IPS-NIHi11 (cell line): ENCODE measurements at regions not wholly inside any gene's neighbourhood (a gene's known extent, or its start where the extent isn't known, plus 50 kb on each side); places are given as distances from the start of the nearest gene placed in this dataset.
"Not testable (repeated sequence)": the region's sequence is repeated elsewhere in the genome, so short reads cannot be mapped to it uniquely, and the experiment has no call there.

ENCODE experiments used
- DNase-seq: peaks from one replicate; pipeline ENCODE4 v3.0.0; 2012; ENCODE audit warnings: mixed read lengths, low spot score

- DNase-seq: no peak
Observed at GRCh38 chr18:72993250-72993649, 125.5 kb upstream of the NETO1 start.

DNA sequence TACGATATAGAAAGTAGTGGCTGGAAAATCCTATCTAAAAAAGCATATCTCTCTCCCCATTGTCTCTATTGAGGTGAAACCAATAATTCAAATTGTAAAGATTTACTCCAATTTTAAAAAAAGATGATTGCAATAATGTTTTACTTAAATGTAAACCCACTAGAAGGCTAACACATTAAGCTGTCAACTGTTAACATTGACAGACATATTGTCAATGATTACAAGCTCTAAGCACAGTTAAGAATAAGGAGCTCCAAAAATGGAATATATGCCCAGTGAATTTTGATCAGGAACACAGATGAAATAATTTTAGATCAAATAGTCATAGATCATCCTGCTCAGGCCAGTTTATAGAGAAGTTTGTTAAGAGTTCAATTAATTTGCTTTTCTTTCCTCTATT is 123.6 kb upstream of the NETO1 start:
- DNase-seq: no peak

DNA sequence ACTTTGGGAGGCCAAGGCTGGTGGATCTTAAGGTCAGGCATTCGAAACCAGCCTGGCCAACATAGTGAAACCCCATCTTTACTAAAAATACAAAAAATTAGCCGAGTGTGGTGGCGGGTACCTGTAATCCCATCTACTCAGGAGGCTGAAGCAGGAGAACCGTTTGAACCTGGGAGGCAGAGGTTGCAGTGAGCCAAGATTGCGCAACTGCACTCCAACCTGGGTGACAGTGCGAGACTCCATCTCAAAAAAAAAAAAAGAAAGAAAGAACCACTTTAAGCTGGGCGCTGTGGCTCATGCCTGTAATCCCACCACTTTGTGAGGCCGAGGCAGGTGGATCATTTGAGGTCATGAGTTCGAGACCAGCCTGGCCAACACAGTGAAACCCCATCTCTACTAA is 119.8 kb upstream of the NETO1 start:
- not testable (repeated sequence) for DNase-seq

DNA sequence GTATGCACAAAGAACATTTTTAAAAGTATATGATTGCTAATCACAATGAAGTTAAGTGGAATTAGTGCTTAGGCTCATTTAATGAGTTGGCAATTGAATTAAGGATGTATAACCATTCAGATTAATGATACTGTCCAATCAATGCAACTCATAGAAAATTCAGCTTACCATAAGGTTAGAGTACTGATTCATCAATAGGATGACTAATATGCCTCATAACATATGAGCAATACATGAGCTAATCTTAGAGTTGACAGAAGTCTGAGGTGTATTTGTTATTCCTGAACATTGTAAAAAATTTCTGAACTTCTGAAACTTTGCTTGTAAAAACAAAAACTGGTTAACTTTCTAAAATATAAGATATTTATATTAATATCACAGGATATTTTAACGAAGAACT is 118.3 kb upstream of the NETO1 start:
- DNase-seq: no peak

DNA sequence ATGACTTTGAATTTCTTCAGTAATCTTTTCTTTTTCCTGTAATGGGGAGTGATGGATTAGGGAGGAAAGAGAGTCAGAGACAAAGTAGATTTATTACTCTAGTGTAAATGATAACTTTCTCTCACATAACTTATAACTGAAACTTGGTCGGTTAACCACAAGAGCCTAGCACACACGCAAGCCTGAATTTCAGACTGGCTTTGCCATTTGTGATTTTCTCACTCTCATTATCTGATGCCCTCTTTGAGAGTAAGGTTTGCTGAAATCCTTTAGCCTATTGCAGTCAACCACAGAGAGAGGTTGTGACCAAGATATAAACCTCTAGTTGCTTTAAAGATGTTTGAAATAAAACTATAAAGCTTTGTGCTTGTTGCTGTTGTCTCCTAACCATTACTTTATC is 117.9 kb upstream of the NETO1 start:
- no peak for DNase-seq

DNA sequence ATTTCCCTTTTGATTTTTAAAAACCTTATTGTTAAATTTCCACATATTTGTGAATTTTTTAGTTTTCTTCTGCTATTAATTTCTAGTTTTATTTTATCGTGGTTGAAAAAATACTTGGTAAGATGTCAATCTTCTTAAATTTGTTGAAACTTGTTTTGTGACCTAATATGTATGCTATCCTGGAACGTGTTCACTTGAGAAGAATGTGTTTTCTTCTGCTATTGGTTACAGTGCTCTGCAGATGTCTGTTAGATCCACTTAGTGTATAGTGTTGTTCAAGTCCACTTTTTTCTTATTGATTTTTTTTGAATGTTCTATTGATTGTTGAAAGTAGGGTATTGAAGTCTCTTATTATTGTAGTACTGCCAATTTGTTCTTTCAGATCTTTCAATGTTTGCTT is 116.5 kb upstream of the NETO1 start:
- DNase-seq: no peak

DNA sequence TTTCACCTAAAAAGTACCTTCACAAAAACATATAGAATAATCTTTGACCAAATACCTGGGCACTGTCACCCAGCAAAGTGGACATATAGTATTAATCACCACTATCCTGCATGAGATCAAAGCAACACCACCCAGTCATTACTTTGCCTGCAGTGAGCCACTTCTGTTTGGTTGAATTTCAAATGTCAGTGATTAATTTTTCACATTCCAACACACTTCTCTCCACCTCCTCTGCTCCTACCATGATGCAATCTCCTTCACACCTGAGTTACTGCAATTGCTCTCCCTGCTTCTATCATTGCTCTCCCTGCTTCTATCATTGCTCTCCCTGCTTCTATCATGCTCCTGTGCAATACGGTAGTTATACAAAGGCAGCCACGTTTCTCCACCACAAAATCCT is 106.1 kb upstream of the NETO1 start:
- DNase-seq: no peak

- DNase-seq: no peak
Observed at GRCh38 chr18:72965616-72966015, 97.8 kb upstream of the NETO1 start.

DNA sequence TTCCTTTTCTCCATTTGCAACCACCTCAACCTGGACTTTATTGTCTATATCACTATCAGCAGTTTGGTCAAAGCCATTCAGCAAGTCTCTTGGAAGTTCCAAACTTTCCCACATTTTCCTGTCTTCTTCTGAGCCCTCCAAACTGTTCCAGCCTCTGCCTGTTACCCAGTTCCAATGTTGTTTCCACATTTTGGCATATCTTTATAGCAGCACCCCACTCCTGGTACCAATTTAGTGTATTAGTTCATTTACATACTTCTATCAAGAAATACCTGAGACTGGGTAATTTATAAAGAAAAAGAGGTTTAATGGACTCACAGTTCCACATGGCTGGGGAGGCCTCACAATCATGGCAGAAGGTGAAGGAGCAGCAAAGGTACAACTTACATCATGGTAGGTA is 90.4 kb upstream of the NETO1 start:
- not testable (repeated sequence) for DNase-seq

DNA sequence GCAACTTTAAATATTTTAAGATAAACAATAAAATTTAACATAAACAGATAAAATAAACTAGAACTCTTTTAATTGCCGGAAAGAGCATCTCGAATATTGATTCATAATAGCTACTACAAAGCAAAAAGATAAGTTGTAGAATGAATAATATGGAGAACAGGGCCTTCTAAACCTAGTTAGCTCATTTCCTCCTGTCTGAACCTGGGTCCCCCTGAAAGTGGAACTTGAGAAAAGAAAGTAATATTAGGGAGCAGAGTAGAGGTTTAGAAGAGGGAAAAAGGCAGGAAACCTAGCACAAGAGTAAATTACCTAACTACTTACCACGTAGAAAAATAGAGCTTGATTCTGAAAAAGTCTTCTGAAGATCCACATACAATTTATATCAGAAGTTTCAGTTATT is 80.7 kb upstream of the NETO1 start:
- no peak for DNase-seq

- DNase-seq: no peak
Observed at GRCh38 chr18:72942766-72943165, 75.0 kb upstream of the NETO1 start.

DNA sequence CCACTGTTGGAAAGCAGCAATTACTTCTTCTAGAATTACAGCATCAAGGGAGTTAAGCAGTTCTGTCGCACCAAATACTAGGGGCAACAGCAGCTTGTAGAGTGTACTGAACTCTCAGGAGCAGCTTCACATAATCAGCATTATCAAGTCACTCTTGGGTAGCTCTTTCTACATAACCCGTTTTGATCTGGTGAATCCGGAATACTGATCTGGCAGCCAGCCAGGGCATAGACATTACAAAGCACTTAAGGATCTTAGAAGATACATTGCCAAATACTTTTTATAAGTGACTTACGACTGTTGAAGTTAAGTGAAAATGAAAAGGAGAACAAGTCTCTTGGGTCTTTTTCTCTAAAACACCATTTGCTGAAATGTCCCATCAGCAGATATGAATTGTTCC is 73.2 kb upstream of the NETO1 start:
- DNase-seq: no peak

DNA sequence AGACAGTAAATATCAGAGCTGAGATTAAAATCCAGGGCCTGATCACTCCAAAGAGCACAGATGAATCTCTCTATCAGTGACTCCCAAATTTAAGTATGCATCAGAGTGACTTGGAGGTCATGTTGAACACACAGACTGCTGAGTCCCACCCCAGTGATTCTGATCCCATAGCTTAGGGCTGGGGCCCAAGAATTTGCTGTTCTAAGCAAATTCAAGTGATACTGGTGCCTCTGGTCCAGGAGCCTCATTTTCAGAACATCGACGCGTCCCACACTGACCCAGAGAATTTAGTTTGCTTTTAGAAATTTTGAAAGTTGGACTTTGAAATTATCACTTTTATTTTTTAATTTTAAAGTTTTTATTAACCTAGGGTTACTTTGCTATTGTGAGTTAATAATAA is 72.7 kb upstream of the NETO1 start:
- DNase-seq: no peak

GRCh38 chr18:72935744-72936143 is 68.0 kb upstream of the NETO1 start:
- no peak for DNase-seq

DNA sequence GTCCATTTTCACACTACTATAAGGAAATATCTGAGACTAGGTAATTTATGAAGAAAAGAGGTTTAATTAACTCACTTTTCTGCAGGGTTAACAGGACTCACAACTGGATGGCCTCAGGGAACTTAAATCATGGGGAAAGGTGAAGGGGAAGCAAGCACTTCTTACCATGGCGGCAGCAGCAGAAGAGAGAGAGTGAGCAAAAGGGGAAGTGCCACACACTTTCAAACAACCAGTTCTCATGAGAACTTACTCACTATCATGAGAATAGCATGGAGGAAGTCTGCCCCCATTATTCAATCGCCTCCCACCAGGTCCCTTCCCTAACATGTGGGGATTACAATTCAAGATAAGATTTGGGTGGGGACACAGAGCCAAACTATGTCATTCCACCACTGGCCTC is 55.1 kb upstream of the NETO1 start:
- no peak for DNase-seq
